AG04450 (cell line): ENCODE measurements at regions not wholly inside any gene's neighbourhood (a gene's known extent, or its start where the extent isn't known, plus 50 kb on each side); places are given as distances from the start of the nearest gene placed in this dataset.

ENCODE experiments used
- CTCF ChIA-PET: fragments of 300-600, 350-600 bp; formaldehyde crosslinking; extraction: SDS; loops from one replicate; lab custom pipeline; 2022; ENCODE audit warnings: antibody characterized with exemption, inconsistent platforms; lab: Charles Lee
- POLR2A ChIA-PET: fragments of 350-600 bp; formaldehyde crosslinking; extraction: SDS; loops from one replicate; lab custom pipeline; 2021; ENCODE audit warnings: antibody characterized with exemption, inconsistent platforms; lab: Yijun Ruan, JAX
- DNase-seq: peaks from one replicate; pipeline ENCODE4 v3.0.0-alpha.2; 2011; ENCODE audit warnings: low read depth, low spot score
- H3K27ac ChIP-seq: one replicate; pipeline ENCODE4 v1.5.1; 2012; ENCODE audit warnings: low read depth, low read length, control low read depth
- H3K27me3 ChIP-seq: one replicate; pipeline ENCODE4 v1.6.0; 2012; ENCODE audit warnings: low read length; ENCODE audit not compliant: control insufficient read depth, insufficient read depth
- H3K4me3 ChIP-seq: 2 replicates; pipeline ENCODE4 v1.5.1; 2011; ENCODE audit warnings: mild to moderate bottlenecking, low read depth, low read length, control low read depth
- H3K9me3 ChIP-seq: 2 replicates; pipeline ENCODE4 v1.5.1; 2012; ENCODE audit warnings: low read length; ENCODE audit not compliant: control insufficient read depth, insufficient read depth
- TF ChIP-seq, protein P1 (sequence below): IDR thresholded peaks from 2 replicates; pipeline ENCODE4 v1.5.1; 2011; ENCODE audit warnings: low read depth, low read length, control low read depth, inconsistent platforms

DNA sequence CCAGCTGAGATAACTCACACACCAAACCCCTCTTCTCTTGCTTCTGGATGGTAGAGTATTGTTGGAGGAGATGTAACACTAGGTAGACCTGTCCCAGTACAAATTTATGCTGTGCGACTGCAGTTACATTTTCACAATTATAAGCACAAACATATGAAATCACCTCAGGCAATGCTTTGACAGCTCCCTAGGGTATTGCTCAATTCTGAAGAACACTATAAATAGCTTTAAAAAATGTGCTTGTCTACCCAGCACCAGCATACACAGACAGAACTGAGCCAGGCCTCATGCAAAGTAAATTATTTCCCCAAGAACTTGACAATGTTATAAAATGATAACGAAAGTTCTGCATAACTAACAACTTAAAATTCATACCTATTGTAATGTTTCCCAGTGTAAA is 1999.1 kb upstream of the ADGRL3 start:
- no peak overlapping the region for H3K4me3 ChIP-seq
- H3K9me3 ChIP-seq: peaks cover 2% of the 10 kb centered on the region; the same call in 1 of the 2 replicates
- ChIA-PET POLR2A (no interaction called here), CTCF (no interaction called here)
- TF ChIP-seq, protein P1, sequence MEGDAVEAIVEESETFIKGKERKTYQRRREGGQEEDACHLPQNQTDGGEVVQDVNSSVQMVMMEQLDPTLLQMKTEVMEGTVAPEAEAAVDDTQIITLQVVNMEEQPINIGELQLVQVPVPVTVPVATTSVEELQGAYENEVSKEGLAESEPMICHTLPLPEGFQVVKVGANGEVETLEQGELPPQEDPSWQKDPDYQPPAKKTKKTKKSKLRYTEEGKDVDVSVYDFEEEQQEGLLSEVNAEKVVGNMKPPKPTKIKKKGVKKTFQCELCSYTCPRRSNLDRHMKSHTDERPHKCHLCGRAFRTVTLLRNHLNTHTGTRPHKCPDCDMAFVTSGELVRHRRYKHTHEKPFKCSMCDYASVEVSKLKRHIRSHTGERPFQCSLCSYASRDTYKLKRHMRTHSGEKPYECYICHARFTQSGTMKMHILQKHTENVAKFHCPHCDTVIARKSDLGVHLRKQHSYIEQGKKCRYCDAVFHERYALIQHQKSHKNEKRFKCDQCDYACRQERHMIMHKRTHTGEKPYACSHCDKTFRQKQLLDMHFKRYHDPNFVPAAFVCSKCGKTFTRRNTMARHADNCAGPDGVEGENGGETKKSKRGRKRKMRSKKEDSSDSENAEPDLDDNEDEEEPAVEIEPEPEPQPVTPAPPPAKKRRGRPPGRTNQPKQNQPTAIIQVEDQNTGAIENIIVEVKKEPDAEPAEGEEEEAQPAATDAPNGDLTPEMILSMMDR: no peak
- H3K27me3 ChIP-seq: no peaks in the 10 kb centered on the region
- no peak for DNase-seq
- no peak overlapping the region for H3K27ac ChIP-seq

DNA sequence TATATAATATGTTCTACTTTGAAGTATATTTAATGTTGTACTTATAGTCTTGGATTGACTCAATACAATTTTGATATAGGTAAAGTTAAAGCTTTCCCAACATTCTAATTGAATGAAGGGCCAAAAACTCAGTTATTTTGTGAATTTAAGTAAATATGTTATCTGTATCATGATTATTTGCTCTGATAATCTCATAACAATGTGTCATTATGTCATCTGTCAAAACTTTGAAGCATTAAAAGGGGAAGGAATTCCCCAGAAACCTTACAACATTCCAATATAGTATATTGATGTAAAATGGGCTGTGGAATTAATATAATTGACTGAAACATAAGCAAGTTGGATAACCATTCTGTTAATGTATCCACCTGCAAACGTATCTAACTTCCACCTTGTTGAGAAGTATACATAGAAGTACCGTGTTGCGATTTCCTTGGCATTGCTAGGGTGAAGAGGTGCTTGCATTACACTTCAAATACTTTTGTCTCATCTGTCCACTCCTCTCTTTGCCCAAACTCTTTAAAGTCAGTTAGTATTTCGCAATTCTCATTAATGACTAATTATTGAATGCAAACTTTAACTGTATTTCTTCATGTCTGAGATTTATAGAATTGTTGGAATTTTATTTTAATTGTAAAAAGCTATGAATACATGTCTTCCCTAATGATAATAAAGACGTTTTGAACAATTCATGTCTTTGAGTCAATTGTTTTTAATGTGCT is 1982.1 kb upstream of the ADGRL3 start:
- TF ChIP-seq, protein P1: no peak
- no peaks in the 10 kb centered on the region for H3K27me3 ChIP-seq
- CTCF ChIA-PET: no interaction called here
- no peaks in the 10 kb centered on the region for H3K9me3 ChIP-seq
- H3K27ac ChIP-seq: no peak overlapping the region
- DNase-seq: no peak
- no peak overlapping the region for H3K4me3 ChIP-seq
- POLR2A ChIA-PET: no interaction called here

DNA sequence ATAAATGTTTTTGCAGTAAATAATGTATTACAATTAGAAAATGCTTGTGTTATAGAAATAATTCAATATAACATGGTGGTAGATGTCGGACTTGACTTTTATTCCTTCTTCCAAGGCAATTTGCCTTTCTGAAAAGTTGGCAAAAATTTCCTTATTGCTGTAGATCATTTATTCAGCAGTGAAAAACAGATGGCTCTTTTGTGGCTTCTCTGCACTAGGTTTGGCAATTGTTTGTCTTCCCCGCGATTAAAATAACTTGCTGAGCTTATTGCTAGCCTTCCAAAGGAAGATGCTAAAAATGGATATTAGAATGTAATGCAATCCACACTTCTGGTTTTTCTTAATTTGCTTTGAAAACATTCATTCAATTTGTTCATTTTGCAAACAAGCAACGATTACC is 1977.9 kb upstream of the ADGRL3 start:
- POLR2A ChIA-PET: no interaction called here
- no peak for DNase-seq
- CTCF ChIA-PET: no interaction called here

DNA sequence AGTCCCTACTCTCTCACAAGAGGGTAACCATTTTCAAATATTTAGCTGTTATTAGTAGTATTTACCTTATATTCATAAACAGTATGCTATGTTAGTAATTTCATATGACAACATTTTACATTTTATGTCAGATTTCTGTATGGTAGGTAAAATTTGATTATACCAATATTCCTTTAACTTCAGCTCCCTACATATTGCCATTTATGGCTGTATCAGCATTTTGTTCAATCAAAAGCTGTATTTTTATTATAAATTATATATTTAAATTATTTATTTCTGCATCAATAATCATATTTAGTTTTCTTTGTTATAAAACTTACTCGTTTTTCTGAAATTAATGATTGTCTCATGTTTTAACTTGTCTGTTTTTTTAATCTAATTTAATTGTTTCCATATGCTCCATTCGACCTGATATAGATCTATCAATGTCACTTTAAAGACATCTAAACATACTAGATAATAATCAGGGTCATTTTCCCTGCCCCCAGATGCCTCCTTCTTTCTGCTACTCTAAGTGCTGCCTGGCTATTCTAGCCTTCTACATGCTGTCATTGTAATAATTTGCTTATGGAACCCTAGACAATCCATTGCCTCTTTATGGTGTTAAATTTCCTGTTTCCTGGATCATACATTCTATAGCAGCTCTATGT is 1976.7 kb upstream of the ADGRL3 start:
- CTCF ChIA-PET: no interaction called here
- POLR2A ChIA-PET: no interaction called here
- Histone ChIP-seq H3K9me3 (no peaks in the 10 kb centered on the region), H3K27me3 (no peaks in the 10 kb centered on the region), H3K27ac (no peak overlapping the region), H3K4me3 (no peak overlapping the region)
- DNase-seq: no peak
- TF ChIP-seq, protein P1: no peak

More for the DNA sequence above, 1977.9 kb upstream of the ADGRL3 start:
- Histone ChIP-seq H3K27me3 (no peaks in the 10 kb centered on the region), H3K27ac (no peak overlapping the region), H3K4me3 (no peak overlapping the region), H3K9me3 (no peaks in the 10 kb centered on the region)
- TF ChIP-seq, protein P1: no peak

DNA sequence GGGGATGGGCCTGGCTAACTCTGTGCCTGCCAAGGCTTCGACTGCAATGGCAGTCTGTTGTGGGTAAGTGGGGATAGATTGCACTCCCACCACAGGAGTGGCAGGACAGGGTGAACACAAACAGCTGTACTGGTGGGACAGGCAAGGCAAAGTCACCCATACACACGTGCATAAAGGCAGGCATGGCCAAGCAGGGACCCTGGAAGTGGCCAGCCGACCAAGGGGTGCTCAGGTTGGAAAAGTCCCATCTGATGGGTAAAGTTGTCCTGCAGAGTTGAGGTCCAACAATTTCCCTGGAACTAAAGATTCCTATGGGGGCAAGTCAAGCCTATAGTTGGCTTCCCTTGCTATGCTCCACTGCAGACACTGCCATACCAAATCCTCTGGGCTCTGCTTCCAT is 1961.9 kb upstream of the ADGRL3 start:
- Histone ChIP-seq H3K27me3 (no peaks in the 10 kb centered on the region), H3K27ac (no peak overlapping the region), H3K9me3 (peaks cover 17% of the 10 kb centered on the region), H3K4me3 (no peak overlapping the region)
- POLR2A ChIA-PET: no interaction called here
- DNase-seq: no peak
- TF ChIP-seq, protein P1: no peak
- CTCF ChIA-PET: no interaction called here
